PFSK-1 (cell line): ENCODE measurements at regions not wholly inside any gene's neighbourhood (a gene's known extent, or its start where the extent isn't known, plus 50 kb on each side); places are given as distances from the start of the nearest gene placed in this dataset.

Source experiments
- FOXP2 ChIP-seq: optimal IDR thresholded peaks from 2 replicates; pipeline ENCODE3; 2011; ENCODE audit warnings: borderline replicate concordance, control low read depth, inconsistent platforms; ENCODE audit not compliant: insufficient read depth; ENCODE audit errors: extremely low read length, extremely low read depth
- POLR2AphosphoS5 ChIP-seq: IDR thresholded peaks from 2 replicates; pipeline ENCODE4 v1.6.1; 2012; ENCODE audit warnings: low read depth, mild to moderate bottlenecking, control low read depth, low read length, moderate library complexity
- REST ChIP-seq, 2 experiments: IDR thresholded peaks; 2 replicates each; pipeline versions ENCODE4 v1.6.1 to v1.8.0; 2011 to 2012; ENCODE audit warnings: low read depth in 2 of 2, low read length in 2 of 2, control low read depth in 1 of 2, inconsistent platforms in 1 of 2, mild to moderate bottlenecking in 1 of 2, moderate library complexity in 1 of 2; ENCODE audit not compliant: insufficient read depth in 1 of 2
- SIN3A ChIP-seq: IDR thresholded peaks from 2 replicates; pipeline ENCODE4 v1.6.1; 2012; ENCODE audit warnings: mild to moderate bottlenecking, low read length, moderate library complexity, borderline replicate concordance; ENCODE audit not compliant: insufficient read depth
- TAF1 ChIP-seq: IDR thresholded peaks from 2 replicates; pipeline ENCODE4 v1.6.1; 2012; ENCODE audit warnings: low read length, control low read depth, borderline replicate concordance; ENCODE audit not compliant: insufficient read depth

DNA sequence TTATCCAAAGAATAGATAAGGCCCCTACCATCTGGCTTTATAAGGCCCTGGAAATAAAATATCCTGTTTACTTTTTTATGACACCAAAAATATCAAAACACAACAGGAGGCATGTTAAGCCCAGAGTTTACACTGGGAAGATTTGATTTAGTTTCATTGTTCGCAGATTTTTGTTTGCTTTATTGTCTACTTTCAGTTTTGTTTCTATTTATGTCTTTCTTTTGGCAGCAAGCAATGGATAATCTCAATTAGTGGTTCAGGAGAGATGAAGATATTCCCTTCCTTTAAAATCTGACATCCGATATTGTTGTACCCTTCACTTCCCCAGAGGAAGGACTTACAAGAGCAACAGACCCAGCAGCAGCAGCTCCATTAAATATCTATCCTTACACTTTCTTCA, 249.4 kb upstream of the ARPP21 start:
- TF ChIP-seq SIN3A (no peak), FOXP2 (no peak), POLR2AphosphoS5 (no peak), REST (IDR thresholded peaks at IDR 0.05; ENCODE audit: insufficient read depth in 1 of 2, low read depth in 2 of 2, low read length in 2 of 2) (no peak), TAF1 (no peak)

DNA sequence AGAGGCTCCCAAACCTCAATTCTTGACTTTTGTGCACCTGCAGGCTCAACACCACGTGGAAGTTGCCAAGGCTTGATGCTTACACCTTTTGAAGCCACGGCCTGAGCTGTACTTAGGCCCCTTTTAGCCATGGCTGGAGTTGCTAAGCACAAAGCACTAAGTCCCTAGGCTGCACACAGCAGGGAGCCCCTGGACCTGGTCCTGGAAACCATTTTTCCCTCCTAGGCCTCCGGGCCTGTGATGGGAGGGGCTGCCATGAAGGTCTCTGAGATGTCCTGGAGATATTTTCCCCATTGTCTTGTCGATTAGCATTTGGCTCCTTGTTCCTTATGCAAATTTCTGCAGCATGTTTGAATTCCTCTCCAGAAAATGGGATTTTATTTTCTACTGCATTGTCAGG, 247.1 kb upstream of the ARPP21 start:
- no peak for TF ChIP-seq SIN3A
- TF ChIP-seq TAF1 = no peak
- no peak for TF ChIP-seq FOXP2
- TF ChIP-seq POLR2AphosphoS5 = no peak
- no peak for TF ChIP-seq REST (IDR thresholded peaks at IDR 0.05; ENCODE audit: insufficient read depth in 1 of 2, low read depth in 2 of 2, low read length in 2 of 2)

DNA sequence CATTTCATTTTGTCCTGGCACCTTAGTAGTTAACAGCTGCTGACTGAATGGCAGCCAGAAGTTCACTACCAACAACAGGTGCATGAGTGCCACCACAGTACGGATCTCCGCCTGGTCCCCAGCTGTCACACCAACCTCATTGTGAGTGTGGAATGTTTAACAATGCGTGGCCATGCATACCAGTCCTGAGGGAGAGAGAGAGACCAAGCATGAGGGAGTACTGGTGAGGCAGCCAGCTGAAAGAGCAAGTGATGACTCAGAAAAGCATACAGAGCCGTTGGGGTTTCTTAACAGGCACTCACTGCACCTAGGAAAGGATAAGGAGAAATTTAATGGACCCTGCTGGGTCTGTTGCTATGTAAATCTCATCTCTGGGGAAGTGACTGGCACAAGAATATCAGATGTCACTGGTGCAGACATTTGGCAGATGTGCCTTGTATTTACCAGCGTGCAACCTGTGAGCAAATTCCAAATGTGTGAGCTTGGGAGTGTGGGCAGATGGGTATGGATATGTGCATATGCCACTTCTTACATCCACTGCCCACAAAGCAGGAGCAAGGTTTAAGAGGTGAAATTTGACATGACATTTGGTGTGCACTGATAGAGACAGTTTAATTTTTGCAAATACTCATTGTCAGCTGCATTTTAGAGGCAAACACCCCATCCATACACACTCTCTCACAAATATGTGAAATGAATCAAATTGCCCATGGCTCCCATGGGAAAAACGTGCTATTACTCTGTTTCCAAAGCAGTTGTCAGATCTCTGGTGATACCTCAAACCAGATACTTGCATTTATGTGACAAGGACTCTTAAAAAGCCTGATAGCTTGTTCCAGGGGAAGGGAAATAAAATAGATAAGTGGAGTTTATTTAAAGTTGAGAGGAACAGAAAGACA, 245.2 kb upstream of the ARPP21 start:
- TF ChIP-seq FOXP2 = no peak
- TF ChIP-seq TAF1 = no peak
- TF ChIP-seq SIN3A = no peak
- no peak for TF ChIP-seq REST (IDR thresholded peaks at IDR 0.05; ENCODE audit: insufficient read depth in 1 of 2, low read depth in 2 of 2, low read length in 2 of 2)
- TF ChIP-seq POLR2AphosphoS5 = no peak

DNA sequence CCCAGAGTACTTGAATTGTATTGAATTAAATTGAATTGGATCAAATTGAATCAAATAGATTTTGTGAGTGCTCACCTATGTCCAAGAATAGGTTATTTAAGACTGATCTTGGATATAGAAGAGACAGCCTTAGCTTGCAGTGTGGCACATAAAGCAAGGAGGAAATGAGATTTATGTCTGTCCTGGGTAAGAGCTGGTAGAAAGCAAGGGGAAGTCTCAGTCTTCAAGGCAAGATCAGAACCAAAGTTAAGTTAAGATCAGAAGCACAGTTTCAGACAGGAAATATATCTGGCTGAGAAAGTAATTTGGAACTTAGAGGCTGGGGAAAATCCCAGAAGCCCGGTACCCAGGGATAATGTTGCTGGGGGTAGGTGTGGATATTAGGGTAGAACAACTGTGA, 244.4 kb upstream of the ARPP21 start:
- TF ChIP-seq FOXP2 = no peak
- no peak for TF ChIP-seq SIN3A
- TF ChIP-seq TAF1 = no peak
- TF ChIP-seq POLR2AphosphoS5 = no peak
- no peak for TF ChIP-seq REST (IDR thresholded peaks at IDR 0.05; ENCODE audit: insufficient read depth in 1 of 2, low read depth in 2 of 2, low read length in 2 of 2)

DNA sequence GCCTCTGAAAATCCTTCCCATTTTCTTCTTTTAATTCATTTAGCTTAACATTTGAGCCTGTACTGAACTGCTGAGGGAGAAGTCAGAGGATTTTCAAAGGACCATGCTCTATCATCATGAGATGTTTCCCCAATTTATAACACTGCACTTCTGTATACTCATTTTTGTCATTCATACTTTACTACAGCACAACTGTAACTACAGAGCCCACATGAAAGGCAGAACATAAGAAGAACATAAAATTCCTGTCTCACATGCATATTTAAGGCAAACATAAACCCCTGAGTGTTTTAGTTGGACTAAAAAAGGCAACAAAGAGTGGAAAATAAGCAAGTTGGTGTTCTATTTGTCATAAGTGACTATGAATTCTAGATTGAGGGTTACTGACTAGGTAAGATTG, 237.7 kb upstream of the ARPP21 start:
- TF ChIP-seq SIN3A (no peak), REST (IDR thresholded peaks at IDR 0.05; ENCODE audit: insufficient read depth in 1 of 2, low read depth in 2 of 2, low read length in 2 of 2) (no peak), POLR2AphosphoS5 (no peak), TAF1 (no peak), FOXP2 (no peak)
